IPS-15b (cell line): ENCODE measurements at regions not wholly inside any gene's neighbourhood (a gene's known extent, or its start where the extent isn't known, plus 50 kb on each side); places are given as distances from the start of the nearest gene placed in this dataset.

Source experiments
- H3K27me3 ChIP-seq: one replicate; pipeline ENCODE4 v1.6.1; 2013; ENCODE audit warnings: low read length; ENCODE audit not compliant: control insufficient read depth, insufficient read depth
- H3K36me3 ChIP-seq: one replicate; pipeline ENCODE4 v1.6.1; 2013; ENCODE audit warnings: low read length; ENCODE audit not compliant: control insufficient read depth, insufficient read depth
- H3K4me1 ChIP-seq: one replicate; pipeline ENCODE4 v1.6.1; 2013; ENCODE audit warnings: mild to moderate bottlenecking, low read length; ENCODE audit not compliant: control insufficient read depth, insufficient read depth
- H3K4me3 ChIP-seq: one replicate; pipeline ENCODE4 v1.5.1; 2013; ENCODE audit warnings: low read depth, low read length
- H3K9ac ChIP-seq: one replicate; pipeline ENCODE4 v1.6.1; 2013; ENCODE audit warnings: low read depth, mild to moderate bottlenecking, low read length
- H3K9me3 ChIP-seq: one replicate; pipeline ENCODE4 v1.6.1; 2013; ENCODE audit warnings: mild to moderate bottlenecking, low read length; ENCODE audit not compliant: control insufficient read depth, insufficient read depth

DNA sequence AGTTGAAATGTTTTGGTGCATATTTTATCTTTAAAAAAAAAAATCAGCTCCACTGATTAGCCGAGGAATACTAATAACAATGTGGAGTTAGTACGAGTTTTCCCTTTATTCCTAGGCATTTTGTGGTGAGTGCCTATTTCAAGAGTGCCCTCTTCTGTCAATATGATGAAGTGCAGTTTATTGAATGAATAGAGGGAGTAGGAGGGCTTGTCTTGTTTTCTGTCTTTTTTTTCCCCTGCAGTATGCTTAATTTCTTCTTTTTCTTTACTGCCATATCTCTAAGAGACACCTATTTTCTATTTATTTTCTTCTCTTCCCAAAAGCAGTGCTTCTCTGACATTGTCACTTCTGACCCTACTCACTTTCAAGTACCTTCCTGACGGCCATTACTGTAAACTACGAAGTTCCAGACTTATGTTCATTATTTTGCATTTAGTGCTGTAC lies 169.6 kb upstream of the PITX1 start:
- H3K9me3 ChIP-seq: no peaks in the 10 kb centered on the region
- no peaks in the 10 kb centered on the region for H3K36me3 ChIP-seq
- H3K27me3 ChIP-seq: no peaks in the 10 kb centered on the region
- no peaks in the 10 kb centered on the region for H3K4me1 ChIP-seq
- H3K4me3 ChIP-seq: no peak overlapping the region
- H3K9ac ChIP-seq: no peak overlapping the region

DNA sequence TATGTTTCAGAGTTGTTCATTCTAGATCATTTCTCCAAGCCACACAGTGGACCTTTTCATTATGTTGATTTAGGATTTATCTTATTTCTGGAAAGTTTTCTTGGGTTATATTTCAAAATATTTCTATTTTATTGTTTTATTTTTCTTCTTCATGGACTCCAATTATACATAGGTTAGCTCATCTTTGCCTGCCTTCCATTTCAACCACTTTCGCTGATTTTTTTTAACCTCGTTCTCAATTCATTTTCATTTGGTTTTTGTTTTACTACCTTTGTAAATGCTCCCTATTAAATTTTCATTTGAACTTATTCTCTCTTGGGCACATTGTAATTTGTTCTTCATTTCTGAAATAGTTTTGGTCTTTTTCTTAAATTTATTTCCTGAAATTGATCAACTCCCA lies 169.0 kb upstream of the PITX1 start:
- no peak overlapping the region for H3K4me3 ChIP-seq
- no peaks in the 10 kb centered on the region for H3K27me3 ChIP-seq
- H3K9me3 ChIP-seq: no peaks in the 10 kb centered on the region
- H3K9ac ChIP-seq: no peak overlapping the region
- H3K4me1 ChIP-seq: no peaks in the 10 kb centered on the region
- no peaks in the 10 kb centered on the region for H3K36me3 ChIP-seq

DNA sequence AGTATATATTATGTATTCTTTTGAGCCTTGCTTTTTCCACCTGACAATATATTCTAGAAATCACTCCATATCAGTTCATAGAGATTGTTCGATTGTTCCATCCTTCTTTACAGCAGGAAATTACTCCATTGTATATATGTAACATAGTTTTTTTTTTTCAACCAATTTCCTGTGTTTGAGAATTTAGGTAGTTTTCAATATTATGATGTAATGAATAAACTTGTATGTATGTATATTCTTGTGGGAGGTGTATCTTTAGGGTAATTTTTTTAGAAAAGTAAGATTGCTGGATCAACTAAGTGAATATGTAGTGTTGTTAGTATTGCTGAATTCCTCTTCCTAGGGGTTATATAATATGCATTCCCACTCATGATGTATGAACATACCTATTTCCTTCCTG lies 165.9 kb upstream of the PITX1 start:
- Histone ChIP-seq H3K36me3 (no peaks in the 10 kb centered on the region), H3K9me3 (no peaks in the 10 kb centered on the region)

DNA sequence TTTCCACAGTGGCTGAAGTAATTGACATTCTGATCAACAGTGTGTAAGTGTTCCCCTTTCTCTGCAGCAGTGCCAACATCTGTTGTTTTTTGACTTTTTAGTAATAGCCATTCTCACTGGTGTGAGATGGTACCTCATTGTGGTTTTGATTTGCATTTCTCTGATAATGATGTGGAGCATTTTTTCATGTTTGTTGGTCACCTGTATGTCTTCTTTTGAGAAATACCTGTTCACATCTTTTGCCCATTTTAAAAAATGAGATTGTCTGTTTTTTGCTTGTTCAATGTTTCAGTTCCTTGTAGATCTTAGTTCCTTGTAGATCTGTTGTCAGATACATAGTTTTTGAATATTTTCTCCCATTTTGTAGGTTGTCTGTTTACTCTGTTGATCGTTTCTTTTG lies 162.5 kb upstream of the PITX1 start:
- Histone ChIP-seq H3K36me3 (no peaks in the 10 kb centered on the region), H3K4me1 (no peaks in the 10 kb centered on the region), H3K9me3 (no peaks in the 10 kb centered on the region), H3K27me3 (peaks cover 23% of the 10 kb centered on the region), H3K4me3 (no peak overlapping the region), H3K9ac (no peak overlapping the region)

More for the DNA sequence above, 165.9 kb upstream of the PITX1 start:
- H3K4me1 ChIP-seq: no peaks in the 10 kb centered on the region
- no peaks in the 10 kb centered on the region for H3K27me3 ChIP-seq
- H3K9ac ChIP-seq: no peak overlapping the region
- no peak overlapping the region for H3K4me3 ChIP-seq

DNA sequence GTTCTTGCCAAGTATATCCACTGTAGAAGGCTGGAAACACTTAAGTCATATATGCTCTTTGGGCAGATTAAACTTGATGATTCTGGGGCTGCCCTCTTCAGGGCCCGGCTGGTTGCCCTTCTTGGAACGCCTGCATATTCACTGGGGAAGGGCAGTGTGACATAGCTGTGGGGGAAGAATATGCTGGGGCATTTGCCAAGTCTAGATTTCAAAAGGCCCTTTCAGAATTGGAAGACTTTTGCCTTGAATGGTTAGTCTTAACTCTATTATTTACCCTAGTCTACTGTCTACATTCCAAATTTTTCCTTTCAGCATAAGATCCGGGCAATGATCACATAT lies 161.2 kb upstream of the PITX1 start:
- Histone ChIP-seq H3K27me3 (peaks cover 29% of the 10 kb centered on the region), H3K36me3 (no peaks in the 10 kb centered on the region), H3K4me3 (no peak overlapping the region), H3K9ac (no peak overlapping the region), H3K9me3 (no peaks in the 10 kb centered on the region), H3K4me1 (no peaks in the 10 kb centered on the region)

DNA sequence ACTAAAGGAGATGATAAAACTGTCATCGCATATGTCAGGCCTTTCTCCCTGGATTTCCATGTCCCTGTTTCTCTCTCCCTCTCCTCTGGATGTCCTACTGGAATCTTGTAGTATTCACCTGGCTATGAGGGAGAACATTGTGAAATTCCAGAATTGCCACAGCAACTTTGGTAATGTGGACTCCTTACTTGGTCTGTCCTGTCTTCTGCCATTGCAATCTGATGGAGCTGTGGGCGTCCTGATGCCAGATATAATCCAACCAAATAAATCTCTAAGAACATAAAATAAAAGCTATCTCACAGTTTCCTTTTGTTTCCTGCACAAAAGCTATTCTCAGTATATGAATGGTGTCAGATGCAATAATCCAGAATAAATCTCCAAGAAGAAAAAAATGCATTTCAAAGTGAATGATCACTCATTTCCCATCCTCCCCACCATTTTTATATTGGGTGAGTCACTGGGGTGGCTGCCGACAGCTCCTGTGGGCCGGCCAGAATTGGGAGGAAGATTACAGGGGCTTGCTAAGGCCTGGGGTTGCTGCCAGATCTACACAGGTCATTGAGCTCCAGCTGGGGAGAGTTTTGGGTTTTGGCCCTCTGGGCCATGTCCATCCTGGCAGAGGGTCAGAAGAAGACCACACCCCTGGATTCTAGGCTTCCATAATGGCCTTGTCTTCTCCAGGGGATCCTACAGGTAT lies 160.7 kb upstream of the PITX1 start:
- no peaks in the 10 kb centered on the region for H3K9me3 ChIP-seq
- no peak overlapping the region for H3K9ac ChIP-seq
- no peaks in the 10 kb centered on the region for H3K36me3 ChIP-seq
- no peaks in the 10 kb centered on the region for H3K4me1 ChIP-seq
- no peak overlapping the region for H3K4me3 ChIP-seq
- H3K27me3 ChIP-seq: peaks cover 29% of the 10 kb centered on the region

DNA sequence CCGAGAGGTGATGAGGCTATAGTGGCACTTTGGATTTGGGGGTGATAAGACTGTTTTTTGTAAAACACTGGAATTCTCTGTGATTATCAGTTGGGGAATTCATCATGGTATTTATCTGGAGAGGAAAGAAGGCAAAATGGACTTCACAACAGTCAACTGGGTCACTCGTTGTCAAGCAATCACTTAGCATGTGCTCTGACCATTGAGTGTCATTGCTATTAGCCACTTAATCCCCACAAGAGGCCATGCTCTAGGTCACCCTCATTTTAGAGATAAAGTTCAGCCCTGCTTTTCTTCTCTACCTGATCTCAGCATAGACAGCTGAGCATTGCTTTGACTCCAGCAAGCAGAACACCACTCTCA lies 160.1 kb upstream of the PITX1 start:
- Histone ChIP-seq H3K27me3 (peaks cover 29% of the 10 kb centered on the region), H3K36me3 (no peaks in the 10 kb centered on the region), H3K9ac (no peak overlapping the region), H3K4me1 (no peaks in the 10 kb centered on the region), H3K4me3 (no peak overlapping the region), H3K9me3 (no peaks in the 10 kb centered on the region)

DNA sequence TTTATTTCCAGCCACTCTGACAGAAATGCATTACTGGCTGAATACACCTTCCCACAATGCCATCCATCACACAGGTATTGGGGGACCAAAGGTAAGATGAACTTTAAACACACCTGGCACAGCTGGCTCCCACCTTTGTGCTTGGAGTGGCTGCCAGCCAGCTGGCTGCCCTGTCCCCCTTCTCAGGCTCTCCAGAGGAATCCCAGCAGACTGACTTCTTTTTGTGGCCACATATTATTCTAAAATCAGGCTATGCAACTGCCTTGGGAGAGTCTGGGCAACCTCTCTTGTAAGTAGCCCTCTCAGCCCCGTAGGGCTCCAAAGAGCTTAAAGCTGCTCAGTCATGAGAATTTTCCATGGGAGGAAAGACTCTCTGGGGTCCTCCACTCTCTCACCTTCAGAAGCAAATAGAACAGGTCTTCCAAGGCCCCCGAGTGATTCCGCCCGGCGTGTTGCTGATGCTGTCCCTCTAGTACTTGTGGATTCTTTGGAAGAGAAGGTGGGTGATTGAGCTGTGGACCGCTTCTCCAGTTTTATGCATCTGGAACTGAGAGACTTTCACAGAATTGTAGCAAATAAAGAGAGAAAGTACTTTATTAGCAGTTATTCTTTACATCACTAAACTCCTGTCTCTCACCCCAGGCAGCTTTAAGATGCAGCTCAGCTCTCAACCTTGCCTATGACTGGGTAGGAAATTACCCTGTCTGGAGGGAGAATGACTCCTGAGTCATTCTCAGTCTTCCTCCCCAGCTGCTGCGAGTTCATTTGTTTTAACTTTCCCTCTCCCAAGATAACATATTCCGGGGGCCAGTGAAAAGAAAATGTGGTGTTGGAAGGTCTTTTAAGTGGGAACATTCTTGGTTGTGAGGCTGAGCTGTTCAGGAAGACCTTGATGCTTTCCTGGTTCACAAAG lies 159.4 kb upstream of the PITX1 start:
- H3K27me3 ChIP-seq: peaks cover 29% of the 10 kb centered on the region
- H3K9me3 ChIP-seq: no peaks in the 10 kb centered on the region

DNA sequence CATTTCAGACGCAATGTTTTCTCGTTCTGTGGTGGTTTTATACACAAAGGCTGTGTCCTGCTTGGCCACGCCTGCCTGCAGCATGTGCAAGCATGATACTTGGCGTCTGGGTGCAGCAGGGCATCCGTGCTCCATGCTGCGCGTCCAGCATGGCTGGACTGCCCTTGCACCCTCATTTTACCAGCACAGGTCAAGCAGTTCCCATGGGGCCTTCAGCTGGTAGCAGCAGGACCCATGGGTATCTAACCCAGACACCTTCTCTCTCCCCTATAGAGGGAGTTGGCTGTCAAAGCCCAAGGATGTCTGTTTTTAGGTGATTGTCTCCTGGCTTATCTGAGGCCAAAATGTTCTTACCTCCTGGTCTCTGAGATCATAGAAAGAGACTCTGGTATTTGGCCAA lies 158.3 kb upstream of the PITX1 start:
- Histone ChIP-seq H3K9me3 (no peaks in the 10 kb centered on the region), H3K36me3 (no peaks in the 10 kb centered on the region), H3K9ac (no peak overlapping the region), H3K4me1 (no peaks in the 10 kb centered on the region), H3K27me3 (peaks cover 29% of the 10 kb centered on the region), H3K4me3 (no peak overlapping the region)

More for the DNA sequence above, 159.4 kb upstream of the PITX1 start:
- Histone ChIP-seq H3K9ac (no peak overlapping the region), H3K4me1 (no peaks in the 10 kb centered on the region), H3K36me3 (no peaks in the 10 kb centered on the region), H3K4me3 (no peak overlapping the region)

DNA sequence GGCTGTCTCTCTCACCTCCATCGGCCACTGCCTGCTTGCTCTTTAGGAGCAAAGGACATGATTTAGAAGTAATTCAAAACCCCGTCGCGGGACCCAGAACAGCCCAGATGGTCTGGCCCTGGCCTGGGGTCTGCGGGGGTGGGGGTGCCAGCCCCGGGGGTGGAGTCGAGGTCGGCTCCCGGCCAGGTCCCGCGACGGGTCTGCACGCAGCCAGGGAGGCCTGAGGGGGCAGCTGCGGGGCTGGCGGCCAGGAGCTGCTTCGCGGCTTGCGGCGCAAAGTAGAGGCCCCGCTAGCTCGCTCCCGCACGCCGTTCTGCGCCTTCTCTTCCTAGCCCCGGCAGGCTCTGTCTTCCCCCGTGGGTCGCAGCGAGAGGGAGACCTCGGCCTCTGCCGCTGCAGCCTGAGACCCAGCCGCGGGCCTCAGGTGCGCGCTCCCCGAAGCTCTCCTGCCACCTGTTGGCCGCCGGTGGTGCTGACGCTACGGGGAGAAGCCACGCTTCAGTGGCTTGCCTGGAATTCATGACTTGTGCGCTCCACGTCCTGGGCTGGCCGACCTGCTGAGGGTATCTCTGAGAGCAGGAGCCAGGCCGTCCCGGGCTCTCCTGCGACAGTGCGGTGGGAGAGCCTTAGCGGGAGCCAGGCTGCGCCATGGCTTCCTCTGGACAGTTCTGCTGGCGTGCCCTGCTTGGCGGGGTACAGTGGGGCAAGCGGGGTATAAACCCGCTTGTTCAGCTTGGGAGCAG lies 157.2 kb upstream of the PITX1 start:
- Histone ChIP-seq H3K27me3 (peaks cover 29% of the 10 kb centered on the region), H3K9ac (no peak overlapping the region), H3K36me3 (no peaks in the 10 kb centered on the region), H3K9me3 (no peaks in the 10 kb centered on the region), H3K4me3 (peak overlapping the region; percentile 35), H3K4me1 (no peaks in the 10 kb centered on the region)

DNA sequence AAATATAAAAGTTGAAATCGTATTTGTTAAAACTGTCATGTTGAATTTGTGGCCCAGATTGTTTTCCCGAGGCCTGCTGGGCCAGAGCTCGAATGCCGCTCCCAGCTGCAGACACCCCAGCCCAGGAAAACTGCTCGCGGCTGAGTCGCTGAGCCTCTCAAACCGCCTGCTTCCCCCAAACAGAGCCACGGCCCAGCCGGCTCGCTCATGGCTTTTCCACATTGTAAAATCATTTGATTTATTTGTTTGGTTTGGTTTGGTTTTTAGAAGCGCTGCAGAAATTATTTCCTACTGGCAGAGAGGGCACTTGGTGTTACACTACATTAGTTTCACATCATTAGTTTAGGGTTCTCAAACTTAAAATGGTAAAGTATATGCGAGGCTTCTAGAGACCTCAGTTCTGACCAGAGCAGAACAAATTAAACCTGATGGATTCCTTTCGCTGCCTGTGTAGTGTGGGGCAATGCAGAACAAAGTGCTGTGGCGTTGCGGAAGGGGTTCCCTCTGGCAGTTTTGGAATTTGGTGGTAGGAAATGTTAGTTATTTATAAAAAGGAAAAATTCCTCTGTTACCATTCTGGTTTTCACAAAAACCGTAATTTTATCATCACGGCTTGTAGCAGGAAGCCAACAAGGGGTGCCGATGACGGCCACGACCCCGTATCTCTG lies 156.5 kb upstream of the PITX1 start:
- H3K4me3 ChIP-seq: peak overlapping the region; percentile 35
- H3K4me1 ChIP-seq: no peaks in the 10 kb centered on the region
- H3K36me3 ChIP-seq: no peaks in the 10 kb centered on the region
- peaks cover 29% of the 10 kb centered on the region for H3K27me3 ChIP-seq
- H3K9ac ChIP-seq: no peak overlapping the region
- no peaks in the 10 kb centered on the region for H3K9me3 ChIP-seq
